Neuron (in vitro differentiated cells): ENCODE measurements at regions not wholly inside any gene's neighbourhood (a gene's known extent, or its start where the extent isn't known, plus 50 kb on each side); places are given as distances from the start of the nearest gene placed in this dataset.
"Not testable (repeated sequence)": the region's sequence is repeated elsewhere in the genome, so short reads cannot be mapped to it uniquely, and the experiment has no call there.

Source experiments
- H2AFZ ChIP-seq: one replicate; pipeline ENCODE4 v1.6.1; 2013; ENCODE audit warnings: low read depth, mild to moderate bottlenecking, inconsistent platforms, low read length, moderate library complexity
- H3K27me3 ChIP-seq: one replicate; pipeline ENCODE4 v1.6.1; 2013; ENCODE audit warnings: low read length; ENCODE audit not compliant: insufficient read depth
- H3K36me3 ChIP-seq: one replicate; pipeline ENCODE4 v1.6.1; 2013; ENCODE audit warnings: low read length; ENCODE audit not compliant: insufficient read depth
- H3K4me1 ChIP-seq: one replicate; pipeline ENCODE4 v1.6.1; 2013; ENCODE audit warnings: low read length; ENCODE audit not compliant: insufficient read depth
- H3K4me3 ChIP-seq: 2 replicates; pipeline ENCODE4 v1.5.1; 2013; ENCODE audit warnings: mild to moderate bottlenecking, low read length, moderate library complexity
- H3K9me3 ChIP-seq: one replicate; pipeline ENCODE4 v1.6.1; 2013; ENCODE audit warnings: low read length

DNA sequence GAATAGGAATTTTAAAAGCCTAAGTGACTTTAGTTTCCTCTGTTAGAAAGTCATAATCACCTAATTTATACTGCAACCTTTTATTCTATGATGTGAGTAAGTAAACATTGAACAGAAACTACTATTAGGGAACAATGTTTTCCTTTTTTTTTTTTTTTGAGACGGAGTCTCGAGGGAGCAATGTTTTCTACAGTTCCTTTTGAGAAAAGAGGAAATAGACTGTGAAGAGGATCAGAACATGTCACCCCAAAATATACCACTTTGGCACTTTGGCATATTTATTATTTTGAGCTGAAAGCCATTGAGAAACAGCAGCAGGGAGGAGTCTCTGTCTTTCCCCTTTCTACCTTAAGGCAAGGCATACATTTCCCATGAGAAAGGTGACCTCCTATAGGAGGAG is 162.7 kb upstream of the CNOT2 start:
- H3K4me1 ChIP-seq, result no peaks in the 10 kb centered on the region
- no peak overlapping the region for H2AFZ ChIP-seq
- no peaks in the 10 kb centered on the region for H3K9me3 ChIP-seq
- H3K36me3 ChIP-seq, result no peaks in the 10 kb centered on the region
- no peak overlapping the region for H3K4me3 ChIP-seq
- no peaks in the 10 kb centered on the region for H3K27me3 ChIP-seq

GRCh38 chr12:70082997-70083676 is 160.1 kb upstream of the CNOT2 start:
- Histone ChIP-seq H3K27me3 (no peaks in the 10 kb centered on the region), H3K9me3 (no peaks in the 10 kb centered on the region), H3K36me3 (no peaks in the 10 kb centered on the region), H3K4me3 (no peak overlapping the region), H2AFZ (no peak overlapping the region), H3K4me1 (no peaks in the 10 kb centered on the region)

GRCh38 chr12:70083677-70084020 is 159.6 kb upstream of the CNOT2 start:
- no peak overlapping the region for H2AFZ ChIP-seq
- H3K4me3 ChIP-seq, result no peak overlapping the region
- H3K9me3 ChIP-seq, result no peaks in the 10 kb centered on the region
- no peaks in the 10 kb centered on the region for H3K27me3 ChIP-seq
- H3K36me3 ChIP-seq, result no peaks in the 10 kb centered on the region
- H3K4me1 ChIP-seq, result no peaks in the 10 kb centered on the region

DNA sequence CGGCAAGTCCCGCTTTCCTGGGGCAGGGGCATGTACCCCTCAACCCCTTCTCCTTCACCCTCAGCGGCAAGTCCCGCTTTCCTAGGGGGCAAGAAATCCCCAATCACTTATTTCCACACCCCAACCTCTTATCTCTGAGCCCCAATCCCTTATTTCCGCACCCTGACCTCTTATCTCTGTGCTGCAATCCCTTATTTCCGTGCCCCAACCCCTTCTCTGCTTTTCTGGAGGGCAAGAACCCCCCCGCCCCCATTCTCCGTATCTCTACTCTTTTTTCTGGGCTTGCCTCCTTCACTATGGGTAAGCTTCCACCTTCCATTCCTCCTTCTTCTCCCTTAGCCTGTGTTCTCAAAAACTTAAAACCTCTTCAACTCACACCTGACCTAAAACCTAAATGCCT is 156.9 kb upstream of the CNOT2 start:
- not testable (repeated sequence) for H2AFZ ChIP-seq, H3K4me3 ChIP-seq, H3K9me3 ChIP-seq, H3K4me1 ChIP-seq, H3K36me3 ChIP-seq, H3K27me3 ChIP-seq

DNA sequence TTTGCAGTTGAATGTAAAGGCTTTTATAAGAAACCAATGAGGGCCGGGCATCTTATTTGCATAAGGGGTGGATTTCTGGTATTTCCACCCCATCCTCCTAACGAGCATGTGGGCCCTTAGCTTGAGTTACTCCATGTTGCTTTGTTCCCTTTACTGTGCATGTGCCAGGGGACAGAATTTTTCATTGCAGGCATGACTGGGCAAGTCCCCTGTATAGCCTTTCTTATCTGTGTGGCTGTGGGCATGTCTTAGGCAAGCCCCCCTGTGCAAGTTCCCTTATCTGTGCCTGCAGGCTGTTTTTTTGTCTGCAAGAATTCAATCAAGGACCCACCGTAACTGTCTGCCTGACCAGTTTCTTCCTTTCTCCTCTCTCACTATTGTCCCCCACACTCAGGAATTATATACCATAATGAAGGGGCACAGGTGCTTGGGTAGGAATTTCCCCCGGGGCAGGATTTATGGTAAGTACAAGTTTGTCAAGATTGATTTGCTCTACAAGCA is 152.2 kb upstream of the CNOT2 start:
- Histone ChIP-seq H3K4me1 (no peaks in the 10 kb centered on the region), H2AFZ (no peak overlapping the region), H3K36me3 (no peaks in the 10 kb centered on the region), H3K27me3 (no peaks in the 10 kb centered on the region), H3K9me3 (no peaks in the 10 kb centered on the region), H3K4me3 (no peak overlapping the region)

- no peak overlapping the region for H3K4me3 ChIP-seq
- no peaks in the 10 kb centered on the region for H3K4me1 ChIP-seq
Measured at GRCh38 chr12:70094467-70094866, 148.8 kb upstream of the CNOT2 start.

DNA sequence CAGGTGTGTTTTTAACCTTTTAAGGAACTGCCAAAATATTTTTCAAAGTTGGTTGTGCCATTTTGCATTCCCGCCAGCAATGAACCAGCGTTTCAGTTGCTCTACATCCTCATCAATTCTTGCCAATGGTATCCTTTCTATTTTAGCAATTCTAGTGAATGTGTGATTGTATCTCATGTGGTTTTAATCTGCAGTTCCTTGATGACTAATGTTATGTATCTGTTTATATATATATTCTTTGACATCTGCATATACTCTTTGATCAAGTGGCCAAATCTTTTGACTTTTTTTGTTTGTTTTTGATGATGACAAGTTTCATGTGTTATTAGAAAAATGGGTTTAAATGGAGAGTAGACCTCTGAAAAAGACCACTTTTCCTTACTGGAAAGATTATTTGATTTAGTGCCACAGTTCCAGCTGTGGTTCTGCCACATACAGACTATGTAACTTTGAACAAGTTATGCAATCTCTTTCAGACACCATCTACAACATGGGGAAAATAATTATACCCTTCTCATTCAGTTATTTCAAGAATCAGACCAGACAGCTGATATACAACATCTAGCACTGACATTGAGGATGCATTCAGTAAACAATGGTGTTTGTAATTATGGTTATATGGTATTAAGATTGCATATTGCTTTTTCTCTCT is 146.3 kb upstream of the CNOT2 start:
- Histone ChIP-seq H2AFZ (no peak overlapping the region), H3K4me1 (no peaks in the 10 kb centered on the region), H3K36me3 (no peaks in the 10 kb centered on the region), H3K9me3 (no peaks in the 10 kb centered on the region), H3K27me3 (no peaks in the 10 kb centered on the region), H3K4me3 (no peak overlapping the region)

More at GRCh38 chr12:70094467-70094866, 148.8 kb upstream of the CNOT2 start:
- H3K9me3 ChIP-seq, result no peaks in the 10 kb centered on the region
- no peaks in the 10 kb centered on the region for H3K27me3 ChIP-seq
- H3K36me3 ChIP-seq, result no peaks in the 10 kb centered on the region
- no peak overlapping the region for H2AFZ ChIP-seq

DNA sequence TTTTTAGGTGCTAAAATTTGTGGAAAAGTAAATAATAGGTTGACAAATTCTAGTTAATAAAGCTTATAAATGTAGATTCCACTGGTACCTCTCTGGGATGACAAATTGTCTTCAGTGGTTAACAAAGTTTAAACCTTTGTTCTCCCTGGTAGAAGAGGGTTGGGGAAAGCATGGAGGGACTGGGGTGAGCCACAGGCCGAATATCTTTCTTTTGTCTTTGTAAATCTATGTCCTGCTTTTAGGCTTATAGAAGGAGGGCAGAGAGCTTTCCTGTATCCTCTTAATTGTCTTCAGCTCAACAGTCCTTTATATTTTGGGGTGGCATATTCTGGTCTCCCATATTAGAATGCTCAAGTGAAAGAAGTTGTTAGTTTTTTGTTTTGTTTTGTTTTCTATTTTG is 142.2 kb upstream of the CNOT2 start:
- H3K9me3 ChIP-seq, result no peaks in the 10 kb centered on the region

GRCh38 chr12:70106347-70106746 is 136.9 kb upstream of the CNOT2 start:
- H2AFZ ChIP-seq, result no peak overlapping the region
- H3K36me3 ChIP-seq, result no peaks in the 10 kb centered on the region
- H3K4me1 ChIP-seq, result no peaks in the 10 kb centered on the region
- H3K27me3 ChIP-seq, result no peaks in the 10 kb centered on the region
- H3K9me3 ChIP-seq, result no peaks in the 10 kb centered on the region
- no peak overlapping the region for H3K4me3 ChIP-seq

More for the DNA sequence above, 142.2 kb upstream of the CNOT2 start:
- no peaks in the 10 kb centered on the region for H3K27me3 ChIP-seq
- no peaks in the 10 kb centered on the region for H3K4me1 ChIP-seq
- H3K4me3 ChIP-seq, result no peak overlapping the region
- no peak overlapping the region for H2AFZ ChIP-seq
- H3K36me3 ChIP-seq, result no peaks in the 10 kb centered on the region

- H2AFZ ChIP-seq, result no peak overlapping the region
- no peaks in the 10 kb centered on the region for H3K9me3 ChIP-seq
- no peaks in the 10 kb centered on the region for H3K27me3 ChIP-seq
- no peaks in the 10 kb centered on the region for H3K4me1 ChIP-seq
- H3K36me3 ChIP-seq, result no peaks in the 10 kb centered on the region
- no peak overlapping the region for H3K4me3 ChIP-seq
Measured at GRCh38 chr12:70110085-70110484, 133.1 kb upstream of the CNOT2 start.

DNA sequence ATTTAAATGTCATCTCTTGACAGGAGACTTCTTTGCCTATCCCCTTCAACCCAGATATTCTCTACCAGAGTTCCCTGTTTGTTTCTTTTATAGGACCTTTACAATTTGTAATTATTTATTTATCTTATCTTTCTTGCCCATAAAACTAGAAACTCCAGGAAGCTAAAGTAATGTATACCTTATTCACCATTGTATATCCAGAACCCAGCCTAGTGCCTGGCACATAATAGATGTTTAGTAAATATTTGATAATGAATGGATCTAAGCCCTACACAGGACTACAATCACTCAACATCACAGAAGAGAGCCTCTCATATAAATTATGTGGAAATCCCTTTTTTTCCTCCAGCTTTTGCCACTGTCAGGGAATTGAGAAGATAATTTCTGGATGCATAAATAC is 125.6 kb upstream of the CNOT2 start:
- Histone ChIP-seq H2AFZ (no peak overlapping the region), H3K4me3 (no peak overlapping the region), H3K27me3 (no peaks in the 10 kb centered on the region), H3K9me3 (no peaks in the 10 kb centered on the region), H3K4me1 (no peaks in the 10 kb centered on the region), H3K36me3 (no peaks in the 10 kb centered on the region)

- H3K4me1 ChIP-seq, result no peaks in the 10 kb centered on the region
- no peak overlapping the region for H3K4me3 ChIP-seq
- no peaks in the 10 kb centered on the region for H3K27me3 ChIP-seq
- no peaks in the 10 kb centered on the region for H3K9me3 ChIP-seq
- no peak overlapping the region for H2AFZ ChIP-seq
- H3K36me3 ChIP-seq, result no peaks in the 10 kb centered on the region
Measured at GRCh38 chr12:70120970-70121369, 122.3 kb upstream of the CNOT2 start.

GRCh38 chr12:70121562-70121961 is 121.7 kb upstream of the CNOT2 start:
- H3K4me1 ChIP-seq, result no peaks in the 10 kb centered on the region
- no peaks in the 10 kb centered on the region for H3K27me3 ChIP-seq
- no peak overlapping the region for H3K4me3 ChIP-seq
- no peak overlapping the region for H2AFZ ChIP-seq
- no peaks in the 10 kb centered on the region for H3K36me3 ChIP-seq
- H3K9me3 ChIP-seq, result no peaks in the 10 kb centered on the region

GRCh38 chr12:70122804-70123203 is 120.4 kb upstream of the CNOT2 start:
- Histone ChIP-seq H3K4me1 (no peaks in the 10 kb centered on the region), H3K36me3 (no peaks in the 10 kb centered on the region), H2AFZ (no peak overlapping the region), H3K4me3 (no peak overlapping the region), H3K27me3 (no peaks in the 10 kb centered on the region), H3K9me3 (no peaks in the 10 kb centered on the region)
